OCI-M1 (cell line): ENCODE measurements at regions not wholly inside any gene's neighbourhood (a gene's known extent, or its start where the extent isn't known, plus 50 kb on each side); places are given as distances from the start of the nearest gene placed in this dataset.
A peak's percentile ranks its signal among the peaks of the same experiment; 100 is the strongest.

ENCODE experiments used
- DNase-seq: peaks from one replicate; lab custom pipeline; 2025; lab: John Stamatoyannopoulos, UW

DNA sequence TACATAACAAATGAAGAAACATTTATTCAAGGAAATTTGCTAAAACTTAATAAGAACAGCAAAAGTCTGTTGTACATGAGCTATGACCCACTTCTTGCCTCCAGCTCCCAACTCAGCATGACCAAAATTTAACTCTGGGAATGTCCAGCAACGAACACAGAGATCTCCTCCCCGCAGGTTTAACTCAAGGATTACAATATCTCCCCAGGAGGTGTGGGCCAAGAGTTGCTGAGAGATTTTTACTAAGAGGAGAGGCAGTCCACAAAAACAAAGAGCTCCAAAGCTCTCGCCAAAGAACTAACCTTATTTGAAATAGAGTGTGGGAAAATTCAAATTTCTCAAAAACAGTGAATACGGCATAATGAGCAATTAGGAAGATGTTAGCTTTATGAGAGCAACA lies 318.5 kb downstream of the GRB14 start:
- no peak for DNase-seq

DNA sequence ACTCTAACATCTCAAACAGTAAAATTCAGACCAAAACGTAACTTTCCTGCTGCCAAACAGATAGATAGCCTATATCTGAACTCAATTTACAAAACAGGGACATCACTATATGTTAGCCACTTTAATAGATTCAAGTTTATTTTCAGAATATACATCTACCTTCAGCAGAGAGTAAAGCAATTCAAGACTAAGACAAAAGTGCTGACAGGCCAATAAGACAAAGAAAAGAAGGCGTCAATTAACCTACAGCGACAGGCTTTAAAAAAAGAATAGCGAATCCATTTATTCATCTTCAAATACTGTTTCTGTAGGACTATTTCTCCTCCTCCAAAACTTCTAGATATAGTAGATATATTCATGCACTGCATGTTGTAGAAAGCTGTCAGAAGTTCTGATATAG lies 333.0 kb downstream of the GRB14 start:
- DNase-seq, result no peak

DNA sequence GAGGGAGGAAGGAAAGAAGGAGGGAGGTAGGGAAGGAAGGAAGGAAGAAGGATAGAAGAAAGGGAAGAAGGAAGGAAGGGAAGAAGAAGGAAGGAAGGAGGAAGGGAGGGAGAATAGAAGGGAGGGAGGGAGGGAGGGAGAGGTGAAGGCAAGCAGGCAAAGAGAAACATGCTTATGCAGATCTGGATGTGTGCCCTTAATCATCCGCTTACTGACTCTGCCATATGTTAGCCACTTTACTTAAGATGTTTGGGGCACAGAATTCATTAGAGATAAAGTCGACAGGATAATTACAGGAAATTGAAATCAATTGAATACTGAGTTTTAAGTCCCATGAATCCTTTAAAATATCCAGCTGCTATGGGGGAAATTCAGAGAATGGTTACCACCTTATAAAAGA lies 334.2 kb downstream of the GRB14 start:
- no peak for DNase-seq

DNA sequence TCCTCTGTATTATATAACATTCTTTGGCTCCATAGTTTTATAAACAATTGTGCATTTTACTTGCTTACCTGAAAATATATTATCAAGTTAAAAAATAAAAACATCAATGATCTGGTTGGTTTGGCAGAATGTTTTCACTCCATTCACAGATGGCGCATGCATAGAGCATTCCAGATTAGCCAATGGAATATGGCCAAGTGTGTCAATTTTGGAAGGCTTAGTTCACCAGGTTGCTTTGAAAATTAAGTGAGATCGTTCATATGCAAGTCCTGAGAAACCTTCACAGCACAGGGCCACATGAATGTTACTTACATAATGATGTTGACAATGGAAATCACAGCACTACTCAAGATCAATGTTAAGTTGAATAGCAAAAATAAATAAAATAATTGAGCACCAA lies 335.7 kb downstream of the GRB14 start:
- no peak for DNase-seq

DNA sequence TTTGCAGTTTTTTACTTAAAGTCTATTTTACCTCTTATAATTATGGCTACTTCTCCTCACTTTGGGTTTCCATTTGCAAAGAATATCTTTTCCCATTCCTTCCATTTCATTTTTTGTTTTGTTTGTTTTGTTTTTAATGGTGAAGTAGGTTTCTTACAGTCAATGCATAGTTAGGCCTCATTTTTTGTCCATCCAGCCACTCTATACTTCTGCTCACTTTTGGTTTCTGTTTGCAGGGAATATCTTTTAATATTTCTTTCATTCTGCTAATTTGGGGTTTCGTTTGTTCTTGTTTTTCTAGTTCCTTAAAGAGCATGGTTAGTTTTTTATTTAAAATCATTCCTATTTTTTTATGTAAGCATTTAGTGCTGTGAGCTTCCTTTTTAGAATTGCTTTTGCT lies 339.4 kb downstream of the GRB14 start:
- DNase-seq, result peak; percentile 48

DNA sequence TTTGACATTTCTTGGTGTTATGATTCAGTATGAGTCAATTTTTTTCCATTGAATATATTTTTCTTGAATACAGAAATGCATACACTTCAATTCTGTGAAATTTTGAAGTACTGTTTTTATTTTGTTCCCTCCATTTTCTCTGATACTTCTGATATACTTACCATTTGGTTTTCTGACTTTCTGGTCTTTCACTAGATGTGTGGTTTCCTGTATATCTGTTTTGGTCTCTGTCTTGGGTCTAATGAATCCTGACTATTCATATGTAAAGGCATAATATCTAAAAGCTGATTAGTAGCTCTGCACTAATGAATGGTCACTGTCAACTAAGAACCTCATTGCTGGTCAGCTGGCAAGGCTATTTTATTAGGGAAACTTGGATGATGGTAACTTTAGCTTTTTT lies 345.6 kb downstream of the GRB14 start:
- no peak for DNase-seq

DNA sequence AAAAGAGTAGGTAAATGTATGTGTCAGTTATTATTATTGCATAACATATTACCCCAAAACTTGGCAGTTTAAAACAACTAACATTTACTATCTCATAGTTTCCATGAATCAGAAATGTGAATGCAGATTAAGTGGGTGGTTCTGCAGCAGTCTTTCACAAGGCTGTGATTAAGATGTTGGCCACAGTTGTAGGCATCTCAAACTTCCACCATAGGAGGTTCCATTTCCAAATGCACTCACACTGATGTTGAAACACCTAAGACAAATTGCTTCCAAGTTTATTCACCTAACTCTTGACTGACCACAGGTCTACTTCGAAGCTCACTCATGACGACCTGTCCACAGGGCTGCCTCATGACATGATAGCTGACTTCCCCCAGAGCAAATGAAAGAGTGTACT lies 360.8 kb downstream of the GRB14 start:
- no peak for DNase-seq

DNA sequence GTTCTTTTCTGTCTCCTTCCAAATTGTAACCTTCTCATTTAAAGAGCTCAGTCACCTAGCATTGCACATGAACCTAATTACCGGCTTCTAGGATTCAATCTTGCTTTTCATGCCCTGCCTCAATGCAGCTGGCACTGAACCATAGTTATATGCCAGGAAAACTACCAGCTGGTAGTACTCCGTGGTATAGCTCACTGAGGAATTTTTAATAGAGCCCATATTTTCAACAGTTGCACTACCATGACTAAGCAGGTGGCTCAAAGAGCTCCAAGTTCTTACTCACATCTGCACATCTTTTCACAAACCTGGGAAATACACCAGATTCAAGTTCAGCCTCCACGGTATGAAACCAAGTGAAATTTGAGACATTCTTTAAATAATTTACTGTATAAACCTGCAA lies 363.5 kb downstream of the GRB14 start:
- no peak for DNase-seq

DNA sequence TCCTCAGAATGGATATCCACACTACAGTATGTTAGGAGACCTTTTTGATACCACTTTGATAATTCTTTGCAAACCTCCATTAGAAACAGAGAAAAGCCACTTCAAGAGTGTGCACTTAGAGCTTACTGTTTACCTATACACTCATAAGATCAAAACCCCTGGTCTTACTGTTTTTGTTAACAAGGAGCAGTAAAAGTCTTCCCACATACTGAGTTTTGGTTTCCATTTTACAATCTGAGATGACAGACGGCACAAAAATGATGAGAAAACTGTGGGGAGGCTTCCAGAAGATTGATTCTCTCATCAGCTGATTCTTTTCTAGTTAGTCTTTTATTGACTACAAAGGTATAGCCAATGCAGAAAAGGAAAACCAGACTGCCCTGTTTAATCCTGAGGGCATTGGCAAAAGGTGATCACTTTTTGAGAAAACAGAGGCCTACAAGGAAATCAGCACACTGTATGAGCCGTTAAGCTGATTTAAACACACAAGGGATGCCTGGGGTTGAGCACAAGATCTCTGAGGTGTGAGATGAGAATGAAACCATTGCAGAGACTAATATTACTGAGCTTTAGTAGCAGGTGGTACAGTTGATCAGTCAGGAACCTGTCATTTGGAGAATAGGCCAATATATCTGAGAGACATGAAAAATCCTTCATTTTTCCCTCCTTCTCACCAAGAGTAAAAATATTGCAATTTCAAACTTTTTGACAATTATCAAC lies 368.6 kb downstream of the GRB14 start:
- no peak for DNase-seq

DNA sequence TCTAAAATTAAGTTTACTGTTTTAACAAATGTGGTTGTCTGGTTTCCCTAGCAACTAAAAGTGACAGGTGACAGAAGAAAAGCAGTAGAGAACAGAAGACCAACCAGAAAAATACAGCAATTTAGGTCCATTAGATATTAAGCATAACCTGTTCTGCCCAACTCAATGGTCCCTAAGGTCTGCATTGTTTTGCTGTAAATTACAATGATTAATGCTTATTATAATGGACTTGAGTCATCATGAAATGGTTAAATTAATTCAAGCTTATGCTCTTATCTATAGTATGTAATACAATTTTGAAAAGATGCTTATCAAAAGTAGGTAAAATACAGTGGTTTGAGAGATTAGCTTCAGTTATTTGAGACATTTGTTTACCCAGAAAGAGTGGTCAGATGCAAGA lies 378.0 kb downstream of the GRB14 start:
- no peak for DNase-seq

DNA sequence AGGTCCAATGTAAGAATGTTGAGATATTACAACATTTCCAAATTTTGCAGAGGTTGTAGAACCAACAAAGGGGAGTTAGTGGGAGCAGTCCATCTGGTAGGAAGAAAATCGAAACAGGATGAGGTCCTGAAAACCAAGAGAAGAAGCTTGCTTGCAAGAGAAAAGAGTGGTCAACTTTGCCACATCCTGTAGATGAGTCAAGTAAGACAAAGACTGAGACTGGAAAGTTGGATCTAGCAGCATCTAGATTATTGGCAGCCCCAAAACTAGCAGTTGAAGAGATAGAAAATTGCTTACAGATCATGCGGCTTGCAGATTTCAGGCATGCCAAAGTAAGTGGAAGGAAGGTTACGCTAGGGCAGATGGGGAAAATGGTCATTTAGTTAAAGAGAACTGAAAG lies 378.9 kb downstream of the GRB14 start:
- DNase-seq, result no peak

DNA sequence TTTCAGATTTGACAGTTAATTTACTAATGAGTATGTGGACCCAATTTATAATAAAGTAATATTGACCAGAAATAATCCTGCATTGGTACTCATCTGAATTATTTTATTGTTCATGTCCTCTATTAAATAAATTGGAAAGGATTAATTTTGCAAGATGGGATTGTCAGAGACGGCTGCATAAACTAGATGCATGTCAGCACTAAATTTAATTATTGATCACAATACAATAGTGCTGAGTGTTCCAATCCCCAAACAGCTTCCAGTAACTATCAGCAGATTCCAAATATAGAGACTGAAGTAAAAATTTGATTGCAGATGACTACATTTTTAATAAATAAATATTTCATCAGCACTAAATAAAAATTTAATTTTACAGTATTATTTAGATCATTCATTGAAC lies 387.2 kb downstream of the GRB14 start:
- DNase-seq, result no peak

DNA sequence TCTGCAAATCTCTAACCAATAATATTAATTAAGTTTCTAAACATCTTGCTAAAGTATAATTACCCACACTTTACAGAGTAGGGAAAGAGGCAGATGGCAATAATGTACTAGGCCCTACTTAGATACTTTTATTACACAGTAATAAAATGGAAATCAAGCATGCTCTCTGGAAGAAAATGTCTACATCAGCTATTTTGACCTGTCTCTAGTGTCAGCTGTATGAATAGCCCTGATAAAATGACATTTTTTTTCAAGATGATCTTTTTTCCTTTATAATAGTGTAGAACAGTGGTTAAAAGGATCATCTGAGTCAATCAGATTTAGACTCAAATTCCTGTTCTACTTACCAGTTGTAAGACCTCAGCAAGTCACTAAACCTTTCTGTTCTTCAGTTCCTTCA lies 397.3 kb downstream of the GRB14 start:
- no peak for DNase-seq

DNA sequence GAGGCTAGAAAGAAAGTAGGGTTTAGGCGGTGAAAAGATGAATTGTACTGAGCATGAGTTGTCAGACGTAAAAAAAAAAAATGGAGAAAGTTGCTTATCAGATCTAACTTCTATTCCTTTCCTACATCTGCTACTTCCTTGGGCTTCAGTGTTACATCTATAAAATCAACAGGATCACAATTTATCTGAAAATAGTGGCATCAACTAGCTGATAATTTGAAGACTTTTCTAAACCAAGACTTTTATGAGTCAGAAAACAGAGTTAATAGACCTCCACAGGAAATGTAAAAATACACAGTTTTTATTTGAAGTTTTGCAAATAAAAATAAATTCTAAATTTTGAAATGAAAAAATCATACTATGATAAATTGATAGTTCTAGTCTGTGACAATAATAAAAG lies 399.8 kb downstream of the GRB14 start:
- DNase-seq, result no peak

DNA sequence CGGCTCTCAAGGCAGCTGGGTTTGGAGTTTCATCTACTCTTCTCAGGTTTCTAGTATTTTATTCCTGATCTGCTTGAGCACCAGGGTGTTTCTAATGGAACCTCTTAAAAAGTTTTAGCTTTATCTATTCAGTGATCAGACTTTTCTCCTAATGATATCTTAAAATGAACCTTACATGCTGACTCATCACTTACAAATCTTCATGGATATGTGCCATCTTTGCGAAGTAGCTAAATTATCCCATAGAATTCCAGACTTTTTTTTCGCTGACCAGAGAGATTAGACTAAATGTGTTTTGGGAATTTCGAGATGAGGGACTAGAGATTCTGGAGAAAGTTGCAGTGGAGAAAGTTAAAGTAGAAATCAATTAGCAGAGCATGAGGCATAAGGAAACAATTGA lies 401.0 kb downstream of the GRB14 start:
- DNase-seq, result no peak

DNA sequence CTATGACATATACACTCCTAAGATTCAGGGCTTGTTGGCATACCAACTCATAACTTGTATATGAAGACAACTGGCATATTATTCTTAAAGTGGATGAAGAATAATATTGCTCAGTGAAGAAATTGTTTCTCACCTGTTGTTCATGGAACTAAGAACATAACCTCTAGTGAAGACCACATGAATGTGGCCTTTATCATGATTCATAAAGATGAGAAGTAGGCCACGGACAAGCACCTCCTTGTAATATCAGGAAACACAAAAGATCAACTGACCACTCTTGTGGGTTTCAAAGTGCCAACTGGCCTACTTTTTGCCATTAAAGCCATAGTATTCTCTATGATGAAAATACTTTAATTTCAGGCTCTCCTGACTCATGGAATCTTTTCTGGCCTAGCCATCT lies 407.4 kb downstream of the GRB14 start:
- DNase-seq, result no peak

DNA sequence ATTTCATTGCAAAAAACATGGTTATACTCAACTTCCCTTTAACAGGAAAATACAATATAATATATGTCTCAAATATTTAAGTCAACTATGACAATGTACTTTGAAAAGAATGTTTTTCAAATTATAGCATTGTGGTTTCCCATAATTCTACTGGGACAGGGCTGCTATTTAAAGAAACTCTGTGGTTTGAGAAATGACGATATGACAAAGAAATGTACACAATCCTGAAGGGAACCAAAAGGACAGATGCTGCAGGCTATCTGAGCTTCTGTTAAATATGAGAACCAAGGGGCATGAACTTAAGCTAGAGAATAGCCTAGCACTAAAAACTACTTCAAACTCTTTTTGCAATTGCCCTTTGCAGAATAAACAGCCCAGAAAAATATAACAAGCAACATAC lies 415.9 kb downstream of the GRB14 start:
- DNase-seq, result peak; percentile 66

DNA sequence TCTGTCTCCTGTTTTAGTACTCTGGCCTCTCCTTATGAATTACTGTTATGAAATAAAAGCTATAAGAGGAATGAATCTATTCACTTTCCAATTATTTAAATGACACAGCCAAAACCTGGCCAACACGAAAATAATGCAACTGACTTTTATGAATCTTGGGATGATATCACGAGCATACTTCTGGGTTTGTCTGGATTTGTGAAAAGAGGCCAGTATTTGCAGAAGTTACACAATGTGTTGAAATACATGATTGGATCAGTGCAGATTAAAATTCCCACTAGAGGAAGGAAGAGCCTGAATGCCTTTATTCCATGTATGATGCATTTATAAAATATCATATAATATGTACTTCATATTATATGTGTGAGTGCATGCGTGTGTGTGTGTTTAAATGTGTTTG lies 418.2 kb downstream of the GRB14 start:
- no peak for DNase-seq

DNA sequence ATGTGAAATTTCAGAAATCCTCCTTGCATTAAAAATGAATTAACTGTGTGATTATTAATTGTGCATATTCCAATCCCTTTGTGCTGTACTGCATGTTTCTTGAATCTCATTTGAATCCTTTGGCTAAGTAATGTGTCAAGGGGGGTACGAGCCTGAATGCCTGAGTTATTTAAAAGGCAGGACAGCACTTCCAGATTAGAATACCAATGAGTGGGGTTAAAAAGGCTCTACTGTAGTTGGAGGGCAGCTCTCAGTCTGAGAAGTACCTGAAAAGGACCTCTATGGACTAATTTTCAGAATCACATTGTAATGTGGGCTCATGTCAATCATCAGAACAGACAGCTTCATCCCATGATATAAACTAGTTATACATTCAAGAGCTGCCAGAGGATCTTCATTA lies 423.0 kb downstream of the GRB14 start:
- no peak for DNase-seq

DNA sequence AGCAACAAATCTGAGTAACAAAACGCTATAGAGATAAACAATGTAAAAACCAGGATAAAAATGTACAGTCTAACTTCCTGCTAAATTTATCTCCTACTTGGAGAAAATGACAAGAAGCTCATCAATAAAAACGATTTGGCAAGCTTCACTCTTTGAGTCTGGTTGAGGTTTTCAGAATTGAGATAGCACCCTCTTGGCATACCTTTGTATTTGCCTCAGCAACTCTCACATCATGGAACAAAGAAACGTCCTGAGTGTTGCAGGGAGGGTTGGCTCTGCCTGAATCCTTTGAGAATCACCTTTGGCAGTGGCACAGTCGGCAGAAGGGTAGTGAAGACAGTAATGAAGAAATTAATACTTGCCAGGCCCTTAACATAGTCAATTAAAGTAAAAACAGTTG lies 430.6 kb downstream of the GRB14 start:
- no peak for DNase-seq

DNA sequence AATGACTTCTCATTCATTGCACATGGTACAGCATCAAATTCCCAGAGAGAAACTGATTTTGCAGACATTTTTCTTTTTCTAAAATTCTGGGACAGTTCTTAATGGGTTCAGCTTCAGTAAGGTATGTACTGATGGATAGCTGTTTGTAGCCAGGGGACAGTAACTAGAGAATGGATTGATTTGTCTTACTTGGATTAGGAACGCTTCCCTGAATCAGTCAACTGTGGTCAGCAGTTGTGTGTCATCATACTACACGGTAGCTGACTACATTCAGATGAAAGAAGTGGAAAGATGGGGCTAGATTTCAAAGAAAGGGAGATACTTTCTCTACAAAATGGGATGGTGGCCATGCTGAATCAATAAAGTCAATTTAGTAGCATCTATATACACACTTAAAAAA lies 431.4 kb downstream of the GRB14 start:
- no peak for DNase-seq

DNA sequence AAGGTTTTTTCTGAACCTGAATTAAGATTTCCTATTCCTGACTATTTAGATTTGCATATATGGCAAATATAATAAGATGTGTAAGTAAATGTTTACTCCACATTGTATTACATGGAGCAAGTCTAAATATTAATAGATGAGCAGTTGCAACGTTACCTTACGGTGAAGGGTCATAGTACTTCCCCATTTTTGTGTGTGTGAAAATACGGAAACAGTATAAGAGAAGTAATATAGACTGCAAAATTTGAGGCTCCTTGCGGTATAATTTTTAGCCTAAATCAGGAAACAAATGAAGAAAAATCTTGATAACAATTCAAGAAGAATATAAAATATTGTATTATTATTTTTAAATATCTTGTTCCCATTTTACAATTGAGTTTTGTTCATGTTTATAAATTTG lies 434.2 kb downstream of the GRB14 start:
- no peak for DNase-seq

DNA sequence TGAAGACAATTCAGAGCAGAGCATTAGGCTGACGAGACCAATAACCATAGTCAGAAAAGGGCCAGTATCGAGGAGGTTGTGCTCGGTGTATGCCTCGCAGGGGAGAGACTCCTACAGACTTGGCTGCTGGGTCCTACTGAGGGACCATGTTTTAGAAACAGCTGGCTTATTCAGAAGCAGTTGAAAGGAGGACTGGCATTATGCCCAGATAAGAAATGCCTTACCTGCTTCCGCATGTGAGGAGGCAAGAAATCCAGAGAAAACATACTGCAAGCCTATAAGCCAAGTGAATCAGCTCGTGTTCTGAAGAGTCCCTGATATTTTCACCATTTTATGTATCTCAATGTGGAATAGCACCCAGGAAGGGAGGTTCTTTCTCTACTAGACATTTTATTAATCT lies 434.7 kb downstream of the GRB14 start:
- DNase-seq, result no peak

DNA sequence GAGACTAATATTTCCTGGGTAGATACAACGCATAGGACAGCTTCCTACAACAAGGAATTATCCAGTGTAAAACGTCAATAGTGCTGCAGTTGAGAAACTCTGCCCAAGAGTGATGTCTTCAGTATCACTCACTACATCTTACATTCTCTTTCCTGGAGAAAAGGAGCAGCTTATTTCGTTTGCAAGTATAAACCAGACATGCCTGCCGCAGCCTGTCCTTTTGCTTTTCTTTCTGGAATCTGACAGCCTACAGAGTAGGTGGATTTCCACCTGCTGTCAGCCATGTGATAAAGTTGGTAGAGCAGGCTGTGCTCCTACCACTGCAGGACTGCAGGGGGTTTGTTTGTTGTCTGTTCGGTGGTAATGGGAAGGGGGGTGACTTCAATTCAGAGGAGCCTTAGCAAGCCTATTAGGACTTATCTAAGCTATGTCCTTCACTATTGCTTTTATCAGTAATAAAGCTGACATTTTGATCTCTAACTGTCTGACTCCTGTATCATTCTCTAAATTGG lies 439.1 kb downstream of the GRB14 start:
- no peak for DNase-seq
